ENCODE measurements at regions not wholly inside any gene's neighbourhood (a gene's known extent, or its start where the extent isn't known, plus 50 kb on each side); places are given as distances from the start of the nearest gene placed in this dataset.
"Not testable (repeated sequence)": the region's sequence is repeated elsewhere in the genome, so short reads cannot be mapped to it uniquely, and the experiment has no call there.

- no peak for DNase-seq (ENCODE audit: low read depth)
Measured at GRCh38 chr6:135555550-135555949, 58.0 kb upstream of the AHI1 start.

GRCh38 chr6:135557582-135557981 is 60.0 kb upstream of the AHI1 start:
- no peak for DNase-seq (ENCODE audit: low read depth)

DNA sequence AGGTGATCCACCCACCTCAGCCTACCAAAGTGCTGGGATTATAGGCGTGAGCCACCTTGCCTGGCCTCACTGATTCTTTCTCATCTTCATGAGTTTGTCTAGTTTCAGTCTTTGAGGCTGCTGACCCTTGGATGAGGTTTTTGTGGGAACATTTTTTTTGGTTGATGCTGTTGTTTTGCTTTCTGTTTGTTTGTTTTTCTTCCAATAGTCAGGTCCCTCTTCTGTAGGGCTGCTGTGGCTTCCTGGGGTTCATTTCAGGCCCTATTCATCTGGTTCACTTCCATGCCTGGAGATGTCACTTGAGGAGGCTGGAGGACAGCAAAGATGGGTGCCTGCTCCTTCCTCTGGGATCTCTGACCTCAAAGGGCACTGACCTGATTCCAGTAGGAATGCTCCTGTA is 68.1 kb upstream of the AHI1 start:
- not testable (repeated sequence) for DNase-seq (ENCODE audit: low read depth)

GRCh38 chr6:135566311-135567068 is 69.0 kb upstream of the AHI1 start:
- no peak for DNase-seq (ENCODE audit: low read depth)

GRCh38 chr6:135567375-135568083 is 70.0 kb upstream of the AHI1 start:
- DNase-seq (ENCODE audit: low read depth): no peak

- peak; percentile 33 for DNase-seq (ENCODE audit: low read depth)
Measured at GRCh38 chr6:135568379-135568778, 70.8 kb upstream of the AHI1 start.

GRCh38 chr6:135572051-135572450 is 74.5 kb upstream of the AHI1 start:
- DNase-seq (ENCODE audit: low read depth): no peak

- DNase-seq (ENCODE audit: low read depth): no peak
Measured at GRCh38 chr6:135575629-135576028, 78.1 kb upstream of the AHI1 start.

- no peak for DNase-seq (ENCODE audit: low read depth)
Measured at GRCh38 chr6:135576055-135576454, 78.5 kb upstream of the AHI1 start.

- no peak for DNase-seq (ENCODE audit: low read depth)
Measured at GRCh38 chr6:135577059-135577538, 79.6 kb upstream of the AHI1 start.

DNA sequence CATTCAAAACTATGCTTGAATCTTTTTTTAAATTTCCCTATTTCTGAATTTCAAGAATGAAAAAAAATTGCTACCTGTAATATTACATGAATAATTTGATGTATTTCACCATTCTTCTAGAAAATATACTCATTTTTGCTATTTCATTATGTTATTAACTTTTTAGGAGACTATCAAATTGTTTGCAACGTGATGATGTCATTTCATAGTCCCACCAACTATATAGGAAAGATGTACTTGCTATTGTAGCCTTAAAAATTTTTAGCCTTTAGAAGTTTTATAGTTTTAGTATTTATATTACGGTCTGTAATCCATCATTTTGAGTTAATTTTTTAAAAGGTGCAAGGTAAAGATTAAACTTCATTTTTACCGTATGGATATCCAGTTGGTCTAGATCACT is 81.4 kb upstream of the AHI1 start:
- no peak for DNase-seq (ENCODE audit: low read depth)

- no peak for DNase-seq (ENCODE audit: low read depth)
Measured at GRCh38 chr6:135581211-135581610, 83.7 kb upstream of the AHI1 start.

GRCh38 chr6:135583256-135583761 is 85.8 kb upstream of the AHI1 start:
- no peak for DNase-seq (ENCODE audit: low read depth)

DNA sequence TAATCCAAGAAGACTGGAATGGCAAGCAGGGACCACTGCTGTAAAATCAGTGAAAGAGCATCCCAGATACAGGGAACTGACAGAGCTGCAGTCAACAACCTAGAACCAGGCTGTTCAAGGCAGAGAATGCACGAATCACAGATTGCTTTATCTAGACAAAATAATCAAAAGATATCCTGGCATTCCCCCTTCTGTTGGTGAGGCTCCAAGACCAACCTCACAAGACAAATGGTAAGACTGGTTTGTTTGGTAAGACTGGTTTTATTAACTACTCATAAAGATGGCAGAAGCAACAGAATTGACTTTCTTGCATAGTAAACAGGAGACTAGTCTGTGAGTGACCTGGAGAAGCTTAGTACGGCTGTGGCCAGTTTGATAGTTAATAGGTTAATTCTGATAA is 88.8 kb upstream of the AHI1 start:
- DNase-seq (ENCODE audit: low read depth): no peak

GRCh38 chr6:135586844-135587243 is 89.3 kb upstream of the AHI1 start:
- DNase-seq (ENCODE audit: low read depth): peak; percentile 4

- no peak for DNase-seq (ENCODE audit: low read depth)
Measured at GRCh38 chr6:135592276-135592675, 94.7 kb upstream of the AHI1 start.

- DNase-seq (ENCODE audit: low read depth): no peak
Measured at GRCh38 chr6:135594000-135594399, 96.5 kb upstream of the AHI1 start.

GRCh38 chr6:135600086-135600702 is 102.7 kb upstream of the AHI1 start:
- DNase-seq (ENCODE audit: low read depth): no peak

- DNase-seq (ENCODE audit: low read depth): no peak
Measured at GRCh38 chr6:135600931-135601330, 103.4 kb upstream of the AHI1 start.

GRCh38 chr6:135601857-135602256 is 104.3 kb upstream of the AHI1 start:
- DNase-seq (ENCODE audit: low read depth): no peak

GRCh38 chr6:135603249-135603648 is 105.7 kb upstream of the AHI1 start:
- no peak for DNase-seq (ENCODE audit: low read depth)

- DNase-seq (ENCODE audit: low read depth): no peak
Measured at GRCh38 chr6:135604035-135604860, 106.7 kb upstream of the AHI1 start.

Measured in activated T-cell treated with anti-CD3 and anti-CD28 coated beads for 24 hours (primary cell).